HFFc6 (cell line): ENCODE measurements at regions not wholly inside any gene's neighbourhood (a gene's known extent, or its start where the extent isn't known, plus 50 kb on each side); places are given as distances from the start of the nearest gene placed in this dataset.
"Not testable (repeated sequence)": the region's sequence is repeated elsewhere in the genome, so short reads cannot be mapped to it uniquely, and the experiment has no call there.

Source experiments
- DNase-seq: peaks from one replicate; pipeline ENCODE4 v3.0.0-alpha.2; 2018
- H3K27ac Mint-ChIP-seq: 2 replicates; pipeline ENCODE4 v1.8.0; 2020; ENCODE audit warnings: mild to moderate bottlenecking, mixed read lengths
- H3K27me3 Mint-ChIP-seq: 2 replicates; pipeline ENCODE4 v1.8.0; 2021; ENCODE audit warnings: mild to moderate bottlenecking, moderate library complexity, mixed read lengths; ENCODE audit not compliant: insufficient read depth
- H3K36me3 Mint-ChIP-seq: 2 replicates; pipeline ENCODE4 v1.8.0; 2021; ENCODE audit warnings: low read depth, mixed read lengths
- H3K4me1 Mint-ChIP-seq: 2 replicates; pipeline ENCODE4 v1.8.0; 2020; ENCODE audit warnings: low read depth, mixed read lengths
- H3K4me3 Mint-ChIP-seq: 2 replicates; pipeline ENCODE4 v1.8.0; 2020; ENCODE audit warnings: mild to moderate bottlenecking, moderate library complexity, mixed read lengths
- H3K9me3 Mint-ChIP-seq: 2 replicates; pipeline ENCODE4 v1.8.0; 2020; ENCODE audit warnings: mild to moderate bottlenecking, mixed read lengths
- TF ChIP-seq, protein P1 (sequence below): fragments of 200-600 bp; sonication (generic); IDR thresholded peaks from 2 replicates; pipeline ENCODE4 v1.5.0; 2021; ENCODE audit warnings: antibody characterized with exemption, mild to moderate bottlenecking

DNA sequence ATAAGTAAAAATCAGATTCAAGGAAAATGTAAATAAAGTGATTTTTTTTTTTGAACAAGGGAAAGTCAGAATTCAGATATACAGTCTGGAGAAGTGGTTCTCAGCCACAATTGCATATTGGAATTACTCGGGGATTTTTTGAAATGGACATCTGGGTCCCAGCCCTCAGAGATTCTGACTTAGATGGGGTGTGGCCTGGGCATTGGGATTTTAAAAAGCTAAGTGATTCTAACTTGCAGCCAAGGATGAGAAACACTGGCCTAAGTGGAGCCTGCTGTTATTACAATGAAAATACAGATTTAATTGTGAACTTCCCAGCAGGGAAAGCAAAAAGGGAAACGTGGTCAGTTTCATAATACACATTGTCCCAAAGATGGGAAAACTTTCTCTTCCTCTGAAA, 273.8 kb downstream of the TTC8 start:
- TF ChIP-seq, protein P1, sequence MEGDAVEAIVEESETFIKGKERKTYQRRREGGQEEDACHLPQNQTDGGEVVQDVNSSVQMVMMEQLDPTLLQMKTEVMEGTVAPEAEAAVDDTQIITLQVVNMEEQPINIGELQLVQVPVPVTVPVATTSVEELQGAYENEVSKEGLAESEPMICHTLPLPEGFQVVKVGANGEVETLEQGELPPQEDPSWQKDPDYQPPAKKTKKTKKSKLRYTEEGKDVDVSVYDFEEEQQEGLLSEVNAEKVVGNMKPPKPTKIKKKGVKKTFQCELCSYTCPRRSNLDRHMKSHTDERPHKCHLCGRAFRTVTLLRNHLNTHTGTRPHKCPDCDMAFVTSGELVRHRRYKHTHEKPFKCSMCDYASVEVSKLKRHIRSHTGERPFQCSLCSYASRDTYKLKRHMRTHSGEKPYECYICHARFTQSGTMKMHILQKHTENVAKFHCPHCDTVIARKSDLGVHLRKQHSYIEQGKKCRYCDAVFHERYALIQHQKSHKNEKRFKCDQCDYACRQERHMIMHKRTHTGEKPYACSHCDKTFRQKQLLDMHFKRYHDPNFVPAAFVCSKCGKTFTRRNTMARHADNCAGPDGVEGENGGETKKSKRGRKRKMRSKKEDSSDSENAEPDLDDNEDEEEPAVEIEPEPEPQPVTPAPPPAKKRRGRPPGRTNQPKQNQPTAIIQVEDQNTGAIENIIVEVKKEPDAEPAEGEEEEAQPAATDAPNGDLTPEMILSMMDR: no peak
- peaks cover 16% of the 10 kb centered on the region for H3K9me3 Mint-ChIP-seq

DNA sequence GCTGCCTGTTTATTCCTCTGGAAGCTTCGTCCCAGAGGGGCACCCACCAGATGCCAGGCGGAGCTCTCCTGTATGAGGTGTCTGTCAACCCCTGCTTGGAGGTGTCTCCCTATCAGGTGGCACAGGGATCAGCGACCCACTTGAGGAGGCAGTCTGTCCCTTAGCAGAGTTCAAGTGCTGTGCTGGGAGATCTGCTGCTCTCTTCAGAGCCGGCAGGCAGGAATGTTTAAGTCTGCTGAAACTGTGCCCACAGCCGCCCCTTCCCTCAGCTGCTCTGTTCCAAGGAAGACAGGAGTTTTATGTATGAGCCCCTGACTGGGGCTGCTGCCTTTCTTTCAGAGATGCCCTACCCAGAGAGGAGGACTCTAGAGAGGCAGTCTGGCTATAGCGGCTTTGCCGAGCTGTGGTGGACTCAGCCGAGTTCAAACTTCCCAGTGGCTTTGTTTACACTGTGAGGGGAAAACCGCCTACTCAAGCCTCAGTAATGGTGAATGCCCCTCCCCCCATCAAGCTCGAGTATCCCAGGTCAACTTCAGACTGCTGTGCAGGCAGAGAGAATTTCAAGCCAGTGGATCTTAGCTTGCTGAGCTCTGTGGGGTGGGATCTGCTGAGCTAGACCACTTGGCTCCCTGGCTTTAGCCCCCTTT, 279.8 kb downstream of the TTC8 start:
- not testable (repeated sequence) for H3K4me3 Mint-ChIP-seq, H3K4me1 Mint-ChIP-seq, DNase-seq, H3K36me3 Mint-ChIP-seq, H3K27ac Mint-ChIP-seq
- Mint-ChIP-seq H3K9me3 (peaks cover 14% of the 10 kb centered on the region), H3K27me3 (peaks cover 49% of the 10 kb centered on the region)

More for the DNA sequence above, 273.8 kb downstream of the TTC8 start:
- H3K4me1 Mint-ChIP-seq: peaks cover 5% of the 10 kb centered on the region
- H3K36me3 Mint-ChIP-seq: peaks cover 6% of the 10 kb centered on the region; the same call in 1 of the 2 replicates
- H3K4me3 Mint-ChIP-seq: no peak overlapping the region
- H3K27ac Mint-ChIP-seq: no peak overlapping the region
- peaks cover 26% of the 10 kb centered on the region for H3K27me3 Mint-ChIP-seq
- no peak for DNase-seq

DNA sequence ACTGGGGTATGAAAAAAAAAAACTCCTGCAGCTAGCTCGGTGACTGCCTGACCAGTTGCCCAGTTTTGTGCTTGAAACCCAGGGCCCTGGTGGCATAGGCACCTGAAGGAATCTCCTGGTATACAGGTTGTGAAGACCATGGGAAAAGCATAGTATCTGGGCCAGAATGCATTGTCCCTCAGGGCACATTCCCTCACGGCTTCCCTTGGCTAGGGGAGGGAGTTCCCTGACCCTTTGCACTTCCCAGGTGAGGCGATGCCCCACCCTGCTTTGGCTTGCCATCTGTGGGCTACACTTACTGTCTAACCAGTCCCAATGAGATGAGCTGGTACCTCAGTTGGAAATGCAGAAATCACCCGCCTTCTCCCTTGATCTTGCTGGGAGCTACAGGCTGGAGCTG, 280.4 kb downstream of the TTC8 start:
- H3K27me3 Mint-ChIP-seq: peaks cover 52% of the 10 kb centered on the region
- H3K9me3 Mint-ChIP-seq: not testable (repeated sequence)

More for the DNA sequence above, 280.4 kb downstream of the TTC8 start:
- H3K27ac Mint-ChIP-seq, DNase-seq, H3K4me1 Mint-ChIP-seq, H3K36me3 Mint-ChIP-seq, H3K4me3 Mint-ChIP-seq: not testable (repeated sequence)
